ENCODE measurements at regions not wholly inside any gene's neighbourhood (a gene's known extent, or its start where the extent isn't known, plus 50 kb on each side); places are given as distances from the start of the nearest gene placed in this dataset.

DNA sequence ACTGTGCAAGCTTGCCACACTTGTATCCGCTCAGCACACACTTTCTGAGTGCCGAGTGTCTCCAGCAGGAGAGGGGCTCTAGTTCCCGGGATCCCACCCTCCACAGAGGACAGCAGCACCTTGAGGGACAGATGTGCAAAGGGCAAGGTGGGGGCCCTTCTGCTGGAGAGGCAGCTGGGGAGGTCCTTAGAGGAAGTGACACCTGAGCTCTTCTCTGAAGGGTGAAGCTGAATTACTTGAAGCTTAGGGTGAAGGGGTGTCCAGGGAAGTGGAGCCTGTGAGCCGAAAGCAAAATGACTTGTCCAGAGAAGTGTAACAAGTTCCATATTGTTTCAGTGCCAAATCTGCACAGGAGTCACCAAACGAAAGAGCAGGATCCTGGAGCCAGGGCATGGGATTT lies 136.3 kb upstream of the DUSP22 start:
- TF ChIP-seq CTCF (IDR thresholded peaks at IDR 0.05), result no peak
- no peak for TF ChIP-seq POLR2A (IDR thresholded peaks at IDR 0.05)

Measured in sigmoid colon (tissue), 3 donors.